H9 (cell line): ENCODE measurements at regions not wholly inside any gene's neighbourhood (a gene's known extent, or its start where the extent isn't known, plus 50 kb on each side); places are given as distances from the start of the nearest gene placed in this dataset.

Experiments
- DNase-seq: peaks from one replicate; pipeline ENCODE4 v3.0.0-alpha.2; 2017
- H2AFZ ChIP-seq: one replicate; pipeline ENCODE4 v1.6.1; 2013; ENCODE audit warnings: mild to moderate bottlenecking, low read length, control low read depth, moderate library complexity
- H2AK5ac ChIP-seq: 2 replicates; pipeline ENCODE4 v1.6.1; 2013; ENCODE audit warnings: low read length, control low read depth, mixed read lengths; ENCODE audit not compliant: insufficient read length
- H2BK120ac ChIP-seq: one replicate; pipeline ENCODE4 v1.6.1; 2013; ENCODE audit warnings: low read depth, mild to moderate bottlenecking, low read length, control low read depth, inconsistent platforms; ENCODE audit not compliant: poor library complexity, severe bottlenecking
- H2BK12ac ChIP-seq: 2 replicates; pipeline ENCODE4 v1.6.1; 2013; ENCODE audit warnings: low read length, control low read depth, mixed read lengths, low read depth; ENCODE audit not compliant: insufficient read length
- H2BK15ac ChIP-seq: 2 replicates; pipeline ENCODE4 v1.6.1; 2013; ENCODE audit warnings: low read depth, low read length, control low read depth
- H2BK20ac ChIP-seq: one replicate; pipeline ENCODE4 v1.6.1; 2013; ENCODE audit warnings: low read depth, mild to moderate bottlenecking, low read length, control low read depth, inconsistent platforms; ENCODE audit not compliant: poor library complexity, severe bottlenecking
- H2BK5ac ChIP-seq: 2 replicates; pipeline ENCODE4 v1.6.1; 2013; ENCODE audit warnings: low read length, control low read depth, mixed read lengths; ENCODE audit not compliant: insufficient read length
- H3K14ac ChIP-seq: 2 replicates; pipeline ENCODE4 v1.6.1; 2013; ENCODE audit warnings: low read length, control low read depth; ENCODE audit not compliant: insufficient read depth
- H3K18ac ChIP-seq: 2 replicates; pipeline ENCODE4 v1.6.1; 2013; ENCODE audit warnings: low read depth, mild to moderate bottlenecking, mixed read lengths, low read length, control low read depth; ENCODE audit not compliant: insufficient read length
- H3K23ac ChIP-seq: 2 replicates; pipeline ENCODE4 v1.6.1; 2013; ENCODE audit warnings: low read length, control low read depth, mixed read lengths, low read depth; ENCODE audit not compliant: insufficient read length
- H3K23me2 ChIP-seq: 2 replicates; pipeline ENCODE4 v1.6.1; 2013; ENCODE audit warnings: low read depth, mild to moderate bottlenecking, mixed read lengths, low read length, control low read depth; ENCODE audit not compliant: insufficient read length, poor library complexity, severe bottlenecking
- H3K27ac ChIP-seq: 2 replicates; pipeline ENCODE4 v1.5.1; 2013; ENCODE audit warnings: low read length, control low read depth, mixed read lengths, low read depth; ENCODE audit not compliant: insufficient read length
- H3K27me3 ChIP-seq: 2 replicates; pipeline ENCODE4 v1.6.1; 2013; ENCODE audit warnings: low read length, control low read depth, inconsistent platforms; ENCODE audit not compliant: insufficient read depth
- H3K4ac ChIP-seq: 2 replicates; pipeline ENCODE4 v1.6.1; 2013; ENCODE audit warnings: low read depth, mild to moderate bottlenecking, control low read depth, inconsistent platforms, low read length, moderate library complexity
- H3K4me1 ChIP-seq: 2 replicates; pipeline ENCODE4 v1.6.1; 2013; ENCODE audit warnings: low read length, control low read depth, inconsistent platforms; ENCODE audit not compliant: insufficient read depth
- H3K4me2 ChIP-seq: 2 replicates; pipeline ENCODE4 v1.6.1; 2013; ENCODE audit warnings: low read length, control low read depth, mixed read lengths; ENCODE audit not compliant: insufficient read length, insufficient read depth
- H3K56ac ChIP-seq: 2 replicates; pipeline ENCODE4 v1.6.1; 2013; ENCODE audit warnings: low read depth, mild to moderate bottlenecking, mixed read lengths, low read length, control low read depth; ENCODE audit not compliant: insufficient read length
- H3K79me1 ChIP-seq: 2 replicates; pipeline ENCODE4 v1.6.1; 2013; ENCODE audit warnings: low read depth, mild to moderate bottlenecking, moderate library complexity, low read length, control low read depth, inconsistent platforms; ENCODE audit not compliant: insufficient read depth, poor library complexity, severe bottlenecking
- H3K79me2 ChIP-seq: 2 replicates; pipeline ENCODE4 v1.6.1; 2013; ENCODE audit warnings: low read length, control low read depth, inconsistent platforms; ENCODE audit not compliant: insufficient read depth
- H3K9ac ChIP-seq: 2 replicates; pipeline ENCODE4 v1.6.1; 2013; ENCODE audit warnings: low read length, control low read depth, mixed read lengths; ENCODE audit not compliant: insufficient read length; ENCODE audit errors: extremely low read depth
- H3K9me3 ChIP-seq: one replicate; pipeline ENCODE4 v1.6.1; 2013; ENCODE audit warnings: low read depth, low read length, inconsistent platforms; ENCODE audit not compliant: control insufficient read depth
- H3T11ph ChIP-seq: one replicate; pipeline ENCODE4 v1.6.1; 2013; ENCODE audit warnings: mild to moderate bottlenecking, low read length, control low read depth, inconsistent platforms
- H4K20me1 ChIP-seq: one replicate; pipeline ENCODE4 v1.6.1; 2013; ENCODE audit not compliant: control insufficient read depth, insufficient read length, insufficient read depth
- H4K5ac ChIP-seq: 2 replicates; pipeline ENCODE4 v1.6.1; 2013; ENCODE audit warnings: low read depth, mild to moderate bottlenecking, mixed read lengths, low read length, control low read depth; ENCODE audit not compliant: insufficient read length
- H4K8ac ChIP-seq: replicated peaks from 2 replicates; pipeline ENCODE4 v1.6.1; 2013; ENCODE audit warnings: low read length, control low read depth, mixed read lengths, low read depth; ENCODE audit not compliant: insufficient read length
- H4K91ac ChIP-seq: 2 replicates; pipeline ENCODE4 v1.6.1; 2013; ENCODE audit warnings: low read depth, mild to moderate bottlenecking, moderate library complexity, mixed read lengths, low read length, control low read depth; ENCODE audit not compliant: insufficient read length
- H3K27ac Mint-ChIP-seq, 3 experiments: 2 replicates in 2 of 3; 3 replicates in 1 of 3; pipeline ENCODE4 v1.8.0; 2020 to 2021; ENCODE audit warnings: mixed read lengths in 3 of 3, mild to moderate bottlenecking in 1 of 3, moderate library complexity in 1 of 3
- H3K27me3 Mint-ChIP-seq: 2 replicates; pipeline ENCODE4 v1.8.0; 2021; ENCODE audit warnings: low read depth, mild to moderate bottlenecking, moderate library complexity, mixed read lengths
- H3K36me3 Mint-ChIP-seq, 3 experiments: 2 replicates in 2 of 3; 3 replicates in 1 of 3; pipeline ENCODE4 v1.8.0; 2020 to 2021; ENCODE audit warnings: low read depth in 3 of 3, mixed read lengths in 3 of 3; ENCODE audit not compliant: insufficient read depth in 1 of 3
- H3K4me1 Mint-ChIP-seq, 2 experiments: 2 replicates each; pipeline ENCODE4 v1.8.0; 2020; ENCODE audit warnings: mixed read lengths in 2 of 2
- H3K4me3 Mint-ChIP-seq, 2 experiments: 2 replicates in 1 of 2; 3 replicates in 1 of 2; pipeline ENCODE4 v1.8.0; 2020 to 2021; ENCODE audit warnings: mild to moderate bottlenecking in 2 of 2, mixed read lengths in 2 of 2, moderate library complexity in 1 of 2
- H3K9me3 Mint-ChIP-seq, 2 experiments: 2 replicates in 1 of 2; 3 replicates in 1 of 2; pipeline ENCODE4 v1.8.0; 2020; ENCODE audit warnings: mild to moderate bottlenecking in 2 of 2, mixed read lengths in 2 of 2, moderate library complexity in 1 of 2
- WGBS: extraction: QIAGEN DNeasy Blood & Tissue Kit; methylation state at CpG from one replicate; pipeline ENCODE4 v1.1.7; 2013; ENCODE audit warnings: missing lambda C conversion rate, low lambda C conversion rate, mixed read lengths; ENCODE audit not compliant: insufficient read length; ENCODE audit errors: extremely low coverage; 5-methylcytosine and 5-hydroxymethylcytosine counted together
- TF ChIP-seq, protein P1 (sequence below): fragments of 200-600 bp; sonication (generic); conservative IDR thresholded peaks from 3 replicates; pipeline ENCODE4 v1.8.0; 2021; ENCODE audit warnings: antibody characterized with exemption, mild to moderate bottlenecking

DNA sequence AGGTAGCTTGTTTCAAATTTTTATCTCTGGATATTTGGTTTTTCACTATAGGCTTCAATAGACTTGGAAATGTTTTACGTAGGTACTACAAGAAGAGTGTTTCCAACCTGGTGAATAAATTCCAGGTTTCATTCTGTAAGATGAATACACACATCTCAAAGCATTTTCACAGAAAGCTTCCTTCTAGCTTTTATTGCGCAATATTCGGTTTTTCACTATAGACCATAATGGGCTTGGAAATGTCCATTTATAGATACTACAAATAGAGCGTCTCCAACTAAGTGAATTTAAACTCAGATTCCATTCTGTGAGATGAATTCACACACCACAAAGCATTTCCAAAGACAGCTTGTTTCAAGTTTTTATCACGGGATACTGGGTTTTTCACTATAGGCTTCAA lies 857.7 kb upstream of the HS3ST1 start:
- Mint-ChIP-seq H3K27ac (no peak overlapping the region), H3K4me3 (no peak overlapping the region)

More for the DNA sequence above, 857.7 kb upstream of the HS3ST1 start:
- Histone ChIP-seq H2BK15ac (no peak overlapping the region), H2AK5ac (no peak overlapping the region), H3K79me2 (no peaks in the 10 kb centered on the region), H3K4me2 (no peak overlapping the region), H3K14ac (no peak overlapping the region), H2BK12ac (no peak overlapping the region), H3K9ac (no peak overlapping the region), H3K18ac (no peak overlapping the region), H3K27ac (no peak overlapping the region), H3K23me2 (no peaks in the 10 kb centered on the region), H3K4ac (no peak overlapping the region), H3K23ac (no peak overlapping the region), H2BK20ac (no peak overlapping the region), H3K79me1 (no peaks in the 10 kb centered on the region), H3K56ac (no peak overlapping the region), H3K9me3 (peaks cover 11% of the 10 kb centered on the region), H2BK120ac (no peak overlapping the region), H4K5ac (no peak overlapping the region), H3K27me3 (no peaks in the 10 kb centered on the region), H3T11ph (no peak overlapping the region), H4K20me1 (no peaks in the 10 kb centered on the region), H4K8ac (no peak overlapping the region), H2BK5ac (no peak overlapping the region), H3K4me1 (no peaks in the 10 kb centered on the region), H4K91ac (no peak overlapping the region), H2AFZ (no peak overlapping the region)
- H3K4me1 Mint-ChIP-seq: no peaks in the 10 kb centered on the region
- H3K27me3 Mint-ChIP-seq: no peaks in the 10 kb centered on the region
- H3K9me3 Mint-ChIP-seq: peaks cover 35 to 61% of the 10 kb centered on the region in 2 experiments
- TF ChIP-seq, protein P1, sequence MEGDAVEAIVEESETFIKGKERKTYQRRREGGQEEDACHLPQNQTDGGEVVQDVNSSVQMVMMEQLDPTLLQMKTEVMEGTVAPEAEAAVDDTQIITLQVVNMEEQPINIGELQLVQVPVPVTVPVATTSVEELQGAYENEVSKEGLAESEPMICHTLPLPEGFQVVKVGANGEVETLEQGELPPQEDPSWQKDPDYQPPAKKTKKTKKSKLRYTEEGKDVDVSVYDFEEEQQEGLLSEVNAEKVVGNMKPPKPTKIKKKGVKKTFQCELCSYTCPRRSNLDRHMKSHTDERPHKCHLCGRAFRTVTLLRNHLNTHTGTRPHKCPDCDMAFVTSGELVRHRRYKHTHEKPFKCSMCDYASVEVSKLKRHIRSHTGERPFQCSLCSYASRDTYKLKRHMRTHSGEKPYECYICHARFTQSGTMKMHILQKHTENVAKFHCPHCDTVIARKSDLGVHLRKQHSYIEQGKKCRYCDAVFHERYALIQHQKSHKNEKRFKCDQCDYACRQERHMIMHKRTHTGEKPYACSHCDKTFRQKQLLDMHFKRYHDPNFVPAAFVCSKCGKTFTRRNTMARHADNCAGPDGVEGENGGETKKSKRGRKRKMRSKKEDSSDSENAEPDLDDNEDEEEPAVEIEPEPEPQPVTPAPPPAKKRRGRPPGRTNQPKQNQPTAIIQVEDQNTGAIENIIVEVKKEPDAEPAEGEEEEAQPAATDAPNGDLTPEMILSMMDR: no peak
- peaks cover 9 to 42% (median 36%) of the 10 kb centered on the region in 3 experiments for H3K36me3 Mint-ChIP-seq
- DNase-seq: no peak
- WGBS: no CpG with 5 or more reads among the region's 5 CpGs
